ENCODE measurements at regions not wholly inside any gene's neighbourhood (a gene's known extent, or its start where the extent isn't known, plus 50 kb on each side); places are given as distances from the start of the nearest gene placed in this dataset.

- TF ChIP-seq CTCF (IDR thresholded peaks at IDR 0.05; ENCODE audit: low read depth, low read length): no peak
- TF ChIP-seq MYC (IDR thresholded peaks at IDR 0.05; ENCODE audit: low read depth, low read length): no peak
Observed at GRCh38 chr16:86227041-86227440, 283.3 kb upstream of the FOXF1 start.
